ENCODE measurements at regions not wholly inside any gene's neighbourhood (a gene's known extent, or its start where the extent isn't known, plus 50 kb on each side); places are given as distances from the start of the nearest gene placed in this dataset.

- no peaks in the 10 kb centered on the region for H3K27me3 ChIP-seq (ENCODE audit: control insufficient read depth in 3 of 3, insufficient read depth in 3 of 3, low read length in 3 of 3)
- H3K9me3 ChIP-seq (ENCODE audit: control insufficient read depth in 3 of 3, low read length in 3 of 3) = no peaks in the 10 kb centered on the region
- H3K4me3 ChIP-seq (ENCODE audit: low read length in 3 of 3) = no peak overlapping the region
- H3K4me1 ChIP-seq (ENCODE audit: control insufficient read depth in 3 of 3, insufficient read depth in 3 of 3, low read length in 3 of 3) = no peaks in the 10 kb centered on the region
- no peak overlapping the region for H3K27ac ChIP-seq (ENCODE audit: low read depth, low read length)
- no peak overlapping the region for H3K9ac ChIP-seq (ENCODE audit: low read depth in 1 of 3, low read length in 3 of 3)
- no peaks in the 10 kb centered on the region for H3K36me3 ChIP-seq (ENCODE audit: control insufficient read depth in 3 of 3, insufficient read depth in 3 of 3, low read length in 3 of 3)
Observed at GRCh38 chr6:142592876-142593275, 291.1 kb downstream of the ADGRG6 start.

DNA sequence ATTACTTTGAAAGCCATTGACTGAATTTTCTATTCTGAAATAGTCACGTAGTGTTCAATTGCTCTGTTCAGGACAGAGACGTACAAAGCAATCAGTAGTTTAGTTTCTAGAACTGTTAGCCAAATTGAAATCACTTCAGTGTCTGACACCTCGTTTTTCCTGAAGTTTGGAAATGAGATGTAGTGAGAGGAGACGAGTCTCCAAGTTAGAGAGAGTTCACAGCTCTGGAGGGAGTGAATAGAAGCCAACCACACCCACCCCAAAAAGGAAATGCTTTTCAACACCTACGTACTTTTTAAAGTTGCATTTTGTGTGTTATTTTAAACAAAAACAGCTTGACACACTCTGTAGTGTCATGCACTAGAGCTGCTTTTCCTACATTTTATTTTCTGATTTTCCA is 296.0 kb downstream of the ADGRG6 start:
- Histone ChIP-seq H3K27me3 (ENCODE audit: control insufficient read depth in 3 of 3, insufficient read depth in 3 of 3, low read length in 3 of 3) (no peaks in the 10 kb centered on the region), H3K4me1 (ENCODE audit: control insufficient read depth in 3 of 3, insufficient read depth in 3 of 3, low read length in 3 of 3) (no peaks in the 10 kb centered on the region), H3K9me3 (ENCODE audit: control insufficient read depth in 3 of 3, low read length in 3 of 3) (peaks cover 0 to 3% (median 2%) of the 10 kb centered on the region in 3 donors), H3K36me3 (ENCODE audit: control insufficient read depth in 3 of 3, insufficient read depth in 3 of 3, low read length in 3 of 3) (no peaks in the 10 kb centered on the region), H3K9ac (ENCODE audit: low read depth in 1 of 3, low read length in 3 of 3) (no peak overlapping the region), H3K4me3 (ENCODE audit: low read length in 3 of 3) (no peak overlapping the region), H3K27ac (ENCODE audit: low read depth, low read length) (no peak overlapping the region)

GRCh38 chr6:142601427-142601826 is 299.6 kb downstream of the ADGRG6 start:
- H3K9ac ChIP-seq (ENCODE audit: low read depth in 1 of 3, low read length in 3 of 3) = no peak overlapping the region
- H3K4me3 ChIP-seq (ENCODE audit: low read length in 3 of 3) = no peak overlapping the region
- no peaks in the 10 kb centered on the region for H3K36me3 ChIP-seq (ENCODE audit: control insufficient read depth in 3 of 3, insufficient read depth in 3 of 3, low read length in 3 of 3)
- H3K27ac ChIP-seq (ENCODE audit: low read depth, low read length) = no peak overlapping the region
- H3K9me3 ChIP-seq (ENCODE audit: control insufficient read depth in 3 of 3, low read length in 3 of 3) = peaks cover 0 to 3% (median 2%) of the 10 kb centered on the region in 3 donors
- no peaks in the 10 kb centered on the region for H3K4me1 ChIP-seq (ENCODE audit: control insufficient read depth in 3 of 3, insufficient read depth in 3 of 3, low read length in 3 of 3)
- no peaks in the 10 kb centered on the region for H3K27me3 ChIP-seq (ENCODE audit: control insufficient read depth in 3 of 3, insufficient read depth in 3 of 3, low read length in 3 of 3)

DNA sequence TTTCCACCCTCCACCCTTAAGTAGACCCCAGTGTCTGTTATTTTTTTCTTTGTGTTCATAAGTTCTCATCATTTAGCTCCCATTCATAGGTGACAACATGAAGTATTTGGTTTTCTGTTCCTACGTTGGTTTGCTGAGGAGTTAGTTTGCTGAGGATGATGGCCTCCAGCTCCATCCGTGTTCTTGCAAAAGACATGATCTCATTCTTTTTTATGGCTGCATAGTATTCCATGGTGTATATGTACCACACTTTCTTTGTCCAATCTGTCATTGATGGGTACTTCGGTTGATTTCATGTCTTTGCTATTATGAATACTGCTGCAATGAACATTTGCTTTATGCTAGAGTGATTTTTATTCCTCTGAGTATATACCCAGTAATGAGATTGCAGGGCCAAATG is 301.2 kb downstream of the ADGRG6 start:
- H3K9me3 ChIP-seq (ENCODE audit: control insufficient read depth in 3 of 3, low read length in 3 of 3) = peaks cover 0 to 3% (median 2%) of the 10 kb centered on the region in 3 donors

DNA sequence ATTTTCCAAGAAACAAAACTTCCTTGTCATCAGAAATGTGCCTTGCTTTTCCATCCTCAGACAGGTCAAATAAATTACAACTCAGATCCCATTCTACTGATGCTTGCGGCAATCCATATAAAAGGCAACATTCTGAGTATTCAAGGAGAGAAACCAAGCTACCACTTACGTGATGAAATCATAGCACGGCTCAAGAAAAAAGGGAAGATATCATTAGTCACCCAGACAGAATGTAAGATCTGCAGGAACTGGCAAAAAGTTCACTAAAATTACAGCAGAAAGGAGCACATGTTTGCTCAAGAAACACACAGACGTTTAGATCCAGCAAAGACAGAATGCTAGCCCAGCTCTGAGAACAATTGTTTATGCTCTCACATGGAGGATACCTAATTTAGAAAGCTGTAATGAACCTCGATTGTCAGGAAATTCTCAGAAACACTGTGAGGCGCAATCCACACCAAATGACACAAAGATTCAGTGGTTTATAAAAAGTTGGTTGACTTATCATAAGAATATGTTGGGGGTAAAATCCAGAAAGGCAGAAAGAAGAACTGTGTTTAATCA is 304.2 kb downstream of the ADGRG6 start:
- H3K9ac ChIP-seq (ENCODE audit: low read depth in 1 of 3, low read length in 3 of 3) = no peak overlapping the region

More for the DNA sequence above, 301.2 kb downstream of the ADGRG6 start:
- no peak overlapping the region for H3K27ac ChIP-seq (ENCODE audit: low read depth, low read length)
- no peak overlapping the region for H3K9ac ChIP-seq (ENCODE audit: low read depth in 1 of 3, low read length in 3 of 3)
- H3K4me3 ChIP-seq (ENCODE audit: low read length in 3 of 3) = no peak overlapping the region
- H3K4me1 ChIP-seq (ENCODE audit: control insufficient read depth in 3 of 3, insufficient read depth in 3 of 3, low read length in 3 of 3) = no peaks in the 10 kb centered on the region
- H3K36me3 ChIP-seq (ENCODE audit: control insufficient read depth in 3 of 3, insufficient read depth in 3 of 3, low read length in 3 of 3) = no peaks in the 10 kb centered on the region
- no peaks in the 10 kb centered on the region for H3K27me3 ChIP-seq (ENCODE audit: control insufficient read depth in 3 of 3, insufficient read depth in 3 of 3, low read length in 3 of 3)

GRCh38 chr6:142612956-142613355 is 311.1 kb downstream of the ADGRG6 start:
- Histone ChIP-seq H3K36me3 (ENCODE audit: control insufficient read depth in 3 of 3, insufficient read depth in 3 of 3, low read length in 3 of 3) (no peaks in the 10 kb centered on the region), H3K27me3 (ENCODE audit: control insufficient read depth in 3 of 3, insufficient read depth in 3 of 3, low read length in 3 of 3) (no peaks in the 10 kb centered on the region), H3K4me1 (ENCODE audit: control insufficient read depth in 3 of 3, insufficient read depth in 3 of 3, low read length in 3 of 3) (no peaks in the 10 kb centered on the region), H3K9ac (ENCODE audit: low read depth in 1 of 3, low read length in 3 of 3) (no peak overlapping the region), H3K9me3 (ENCODE audit: control insufficient read depth in 3 of 3, low read length in 3 of 3) (peaks cover 0 to 2% (median 0%) of the 10 kb centered on the region in 3 donors), H3K4me3 (ENCODE audit: low read length in 3 of 3) (no peak overlapping the region), H3K27ac (ENCODE audit: low read depth, low read length) (no peak overlapping the region)

More for the DNA sequence above, 304.2 kb downstream of the ADGRG6 start:
- Histone ChIP-seq H3K9me3 (ENCODE audit: control insufficient read depth in 3 of 3, low read length in 3 of 3) (peaks cover 0 to 3% (median 2%) of the 10 kb centered on the region in 3 donors), H3K36me3 (ENCODE audit: control insufficient read depth in 3 of 3, insufficient read depth in 3 of 3, low read length in 3 of 3) (no peaks in the 10 kb centered on the region), H3K27ac (ENCODE audit: low read depth, low read length) (no peak overlapping the region), H3K27me3 (ENCODE audit: control insufficient read depth in 3 of 3, insufficient read depth in 3 of 3, low read length in 3 of 3) (no peaks in the 10 kb centered on the region), H3K4me1 (ENCODE audit: control insufficient read depth in 3 of 3, insufficient read depth in 3 of 3, low read length in 3 of 3) (no peaks in the 10 kb centered on the region), H3K4me3 (ENCODE audit: low read length in 3 of 3) (no peak overlapping the region)

GRCh38 chr6:142613981-142614380 is 312.2 kb downstream of the ADGRG6 start:
- Histone ChIP-seq H3K36me3 (ENCODE audit: control insufficient read depth in 3 of 3, insufficient read depth in 3 of 3, low read length in 3 of 3) (no peaks in the 10 kb centered on the region), H3K4me1 (ENCODE audit: control insufficient read depth in 3 of 3, insufficient read depth in 3 of 3, low read length in 3 of 3) (no peaks in the 10 kb centered on the region), H3K9me3 (ENCODE audit: control insufficient read depth in 3 of 3, low read length in 3 of 3) (peaks cover 0 to 2% (median 0%) of the 10 kb centered on the region in 3 donors), H3K4me3 (ENCODE audit: low read length in 3 of 3) (no peak overlapping the region), H3K27me3 (ENCODE audit: control insufficient read depth in 3 of 3, insufficient read depth in 3 of 3, low read length in 3 of 3) (no peaks in the 10 kb centered on the region), H3K9ac (ENCODE audit: low read depth in 1 of 3, low read length in 3 of 3) (no peak overlapping the region), H3K27ac (ENCODE audit: low read depth, low read length) (no peak overlapping the region)

DNA sequence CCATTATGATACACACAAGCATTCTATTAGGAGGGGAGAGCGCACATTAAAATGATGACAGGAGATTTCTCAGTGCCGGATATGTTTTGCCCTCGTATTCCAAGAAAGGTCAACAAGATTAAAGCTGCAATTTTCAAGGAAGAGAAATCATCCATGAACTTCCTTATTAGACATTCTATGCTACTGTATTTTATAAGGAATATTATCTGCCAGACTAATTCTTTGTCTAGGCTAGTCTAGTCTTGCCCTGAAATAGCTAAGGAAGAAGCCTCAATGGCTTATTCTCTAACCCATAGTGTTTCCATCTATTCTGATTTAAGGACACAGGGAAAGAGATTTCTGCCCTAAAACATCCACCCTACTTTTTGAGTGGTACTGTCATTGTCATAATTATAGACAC is 315.4 kb downstream of the ADGRG6 start:
- Histone ChIP-seq H3K9me3 (ENCODE audit: control insufficient read depth in 3 of 3, low read length in 3 of 3) (peaks cover 0 to 2% (median 0%) of the 10 kb centered on the region in 3 donors), H3K36me3 (ENCODE audit: control insufficient read depth in 3 of 3, insufficient read depth in 3 of 3, low read length in 3 of 3) (no peaks in the 10 kb centered on the region), H3K27me3 (ENCODE audit: control insufficient read depth in 3 of 3, insufficient read depth in 3 of 3, low read length in 3 of 3) (no peaks in the 10 kb centered on the region), H3K9ac (ENCODE audit: low read depth in 1 of 3, low read length in 3 of 3) (no peak overlapping the region), H3K4me1 (ENCODE audit: control insufficient read depth in 3 of 3, insufficient read depth in 3 of 3, low read length in 3 of 3) (no peaks in the 10 kb centered on the region), H3K4me3 (ENCODE audit: low read length in 3 of 3) (no peak overlapping the region), H3K27ac (ENCODE audit: low read depth, low read length) (no peak overlapping the region)

GRCh38 chr6:142621822-142622221 is 320.0 kb downstream of the ADGRG6 start:
- no peak overlapping the region for H3K4me3 ChIP-seq (ENCODE audit: low read length in 3 of 3)
- H3K27ac ChIP-seq (ENCODE audit: low read depth, low read length) = no peak overlapping the region
- H3K27me3 ChIP-seq (ENCODE audit: control insufficient read depth in 3 of 3, insufficient read depth in 3 of 3, low read length in 3 of 3) = no peaks in the 10 kb centered on the region
- H3K36me3 ChIP-seq (ENCODE audit: control insufficient read depth in 3 of 3, insufficient read depth in 3 of 3, low read length in 3 of 3) = no peaks in the 10 kb centered on the region
- no peak overlapping the region for H3K9ac ChIP-seq (ENCODE audit: low read depth in 1 of 3, low read length in 3 of 3)
- H3K9me3 ChIP-seq (ENCODE audit: control insufficient read depth in 3 of 3, low read length in 3 of 3) = no peaks in the 10 kb centered on the region
- no peaks in the 10 kb centered on the region for H3K4me1 ChIP-seq (ENCODE audit: control insufficient read depth in 3 of 3, insufficient read depth in 3 of 3, low read length in 3 of 3)

- no peaks in the 10 kb centered on the region for H3K27me3 ChIP-seq (ENCODE audit: control insufficient read depth in 3 of 3, insufficient read depth in 3 of 3, low read length in 3 of 3)
- H3K27ac ChIP-seq (ENCODE audit: low read depth, low read length) = no peak overlapping the region
- H3K4me3 ChIP-seq (ENCODE audit: low read length in 3 of 3) = no peak overlapping the region
- H3K36me3 ChIP-seq (ENCODE audit: control insufficient read depth in 3 of 3, insufficient read depth in 3 of 3, low read length in 3 of 3) = no peaks in the 10 kb centered on the region
- H3K9me3 ChIP-seq (ENCODE audit: control insufficient read depth in 3 of 3, low read length in 3 of 3) = no peaks in the 10 kb centered on the region
- no peak overlapping the region for H3K9ac ChIP-seq (ENCODE audit: low read depth in 1 of 3, low read length in 3 of 3)
- no peaks in the 10 kb centered on the region for H3K4me1 ChIP-seq (ENCODE audit: control insufficient read depth in 3 of 3, insufficient read depth in 3 of 3, low read length in 3 of 3)
Observed at GRCh38 chr6:142624978-142625715, 319.8 kb downstream of the HIVEP2 start.

Measured in skeletal muscle tissue (tissue), 3 donors.